Naive thymus-derived CD4-positive, alpha-beta T cell (primary cell): ENCODE measurements at regions not wholly inside any gene's neighbourhood (a gene's known extent, or its start where the extent isn't known, plus 50 kb on each side); places are given as distances from the start of the nearest gene placed in this dataset.

ENCODE experiments used
- ATAC-seq: fragments of 150-1000 bp; cut with Tn5 transposase; 2 replicates; pipeline ENCODE4 v1.10.0; 2021; ENCODE audit warnings: mild to moderate bottlenecking, moderate library complexity
- CTCF ChIA-PET: fragments of 350-600 bp; sonication (Branson Sonifier 250); formaldehyde crosslinking; loops from one replicate; lab custom pipeline; 2021; ENCODE audit warnings: antibody characterized with exemption; lab: Charles Lee
- POLR2A ChIA-PET: fragments of 350-600 bp; sonication (Branson Sonifier 250); formaldehyde crosslinking; loops from one replicate; lab custom pipeline; 2021; ENCODE audit warnings: antibody characterized with exemption, inconsistent platforms; lab: Charles Lee
- DNase-seq, 9 donors: peaks; one replicate each; pipeline versions ENCODE4 v3.0.0 to v3.0.0-alpha.2; 2020 to 2022; ENCODE audit warnings: mixed read lengths in 1 of 9
- H3K27ac ChIP-seq: one replicate; pipeline ENCODE4 v1.7.0; 2013; ENCODE audit warnings: mild to moderate bottlenecking, low read depth, low read length, moderate library complexity
- H3K27me3 ChIP-seq, 2 donors: one replicate each; pipeline ENCODE4 v1.7.0; 2013; ENCODE audit warnings: low read length in 2 of 2, mild to moderate bottlenecking in 2 of 2, moderate library complexity in 2 of 2; ENCODE audit not compliant: control insufficient read depth in 2 of 2, insufficient read depth in 2 of 2
- H3K36me3 ChIP-seq, 3 experiments: 1 replicate in 2 of 3; 2 replicates in 1 of 3; pipeline ENCODE4 v1.7.0; 2013; ENCODE audit warnings: low read length in 3 of 3, mild to moderate bottlenecking in 3 of 3, moderate library complexity in 1 of 3; ENCODE audit not compliant: insufficient read depth in 3 of 3, control insufficient read depth in 2 of 3
- H3K4me1 ChIP-seq, 2 donors: one replicate each; pipeline ENCODE4 v1.7.0; 2013; ENCODE audit warnings: low read length in 2 of 2, mild to moderate bottlenecking in 2 of 2, moderate library complexity in 1 of 2; ENCODE audit not compliant: control insufficient read depth in 2 of 2, insufficient read depth in 2 of 2
- H3K4me3 ChIP-seq: 2 replicates; pipeline ENCODE4 v1.7.0; 2013; ENCODE audit warnings: mild to moderate bottlenecking, low read length
- H3K9me3 ChIP-seq, 3 experiments: 1 replicate in 2 of 3; 2 replicates in 1 of 3; pipeline ENCODE4 v1.7.0; 2013; ENCODE audit warnings: low read length in 3 of 3; ENCODE audit not compliant: control insufficient read depth in 2 of 3
- H3K27ac Mint-ChIP-seq, 9 donors: one replicate each; pipeline ENCODE4 v1.8.0; 2020 to 2022; ENCODE audit warnings: mixed read lengths in 9 of 9, mild to moderate bottlenecking in 8 of 9, moderate library complexity in 5 of 9, inconsistent platforms in 2 of 9
- H3K27me3 Mint-ChIP-seq, 5 donors: one replicate each; pipeline ENCODE4 v1.8.0; 2021 to 2022; ENCODE audit warnings: mixed read lengths in 5 of 5, mild to moderate bottlenecking in 1 of 5
- H3K36me3 Mint-ChIP-seq, 5 donors: one replicate each; pipeline ENCODE4 v1.8.0; 2020 to 2022; ENCODE audit warnings: mixed read lengths in 5 of 5, mild to moderate bottlenecking in 3 of 5, inconsistent platforms in 1 of 5
- H3K4me1 Mint-ChIP-seq, 7 donors: one replicate each; pipeline ENCODE4 v1.8.0; 2020 to 2022; ENCODE audit warnings: mixed read lengths in 7 of 7, mild to moderate bottlenecking in 3 of 7, inconsistent platforms in 1 of 7
- H3K4me3 Mint-ChIP-seq, 10 donors: one replicate each; pipeline ENCODE4 v1.8.0; 2020 to 2022; ENCODE audit warnings: mild to moderate bottlenecking in 10 of 10, mixed read lengths in 10 of 10, moderate library complexity in 6 of 10, inconsistent platforms in 2 of 10
- H3K9me3 Mint-ChIP-seq, 11 donors: one replicate each; pipeline ENCODE4 v1.8.0; 2020 to 2022; ENCODE audit warnings: mixed read lengths in 11 of 11, mild to moderate bottlenecking in 4 of 11, inconsistent platforms in 1 of 11, moderate library complexity in 1 of 11
- intact Hi-C, 2 donors: fragments of 100-400 bp; cut with micrococcal nuclease; formaldehyde crosslinking; loops; one replicate each; pipeline ENCODE4 v1.15.1; 2023

GRCh38 chr5:96081276-96081858 is 119.7 kb upstream of the ELL2 start:
- peaks cover 0 to 30% (median 23%) of the 10 kb centered on the region in 5 donors for H3K27me3 Mint-ChIP-seq
- peaks cover 0 to 23% (median 0%) of the 10 kb centered on the region in 7 donors for H3K4me1 Mint-ChIP-seq
- H3K36me3 Mint-ChIP-seq = peaks cover 0 to 2% (median 0%) of the 10 kb centered on the region in 5 donors
- H3K27ac ChIP-seq = no peak overlapping the region
- intact Hi-C loops = no loop called here
- ChIA-PET CTCF (no interaction called here), POLR2A (no interaction called here)
- H3K27ac Mint-ChIP-seq = no peak overlapping the region
- no peak overlapping the region for H3K4me3 ChIP-seq
- H3K9me3 ChIP-seq = no peaks in the 10 kb centered on the region
- H3K4me1 ChIP-seq = no peaks in the 10 kb centered on the region
- H3K36me3 ChIP-seq = no peaks in the 10 kb centered on the region
- no peak overlapping the region for H3K4me3 Mint-ChIP-seq
- peaks cover 0 to 2% (median 0%) of the 10 kb centered on the region in 11 donors for H3K9me3 Mint-ChIP-seq
- ATAC-seq (no peak), DNase-seq (no peak)
- H3K27me3 ChIP-seq = no peaks in the 10 kb centered on the region

- H3K4me1 ChIP-seq = no peaks in the 10 kb centered on the region
- Mint-ChIP-seq H3K27ac (no peak overlapping the region), H3K27me3 (peaks cover 0 to 30% (median 23%) of the 10 kb centered on the region in 5 donors), H3K4me3 (no peak overlapping the region), H3K9me3 (peaks cover 0 to 2% (median 0%) of the 10 kb centered on the region in 11 donors), H3K4me1 (peaks cover 0 to 23% (median 0%) of the 10 kb centered on the region in 7 donors), H3K36me3 (peaks cover 0 to 2% (median 0%) of the 10 kb centered on the region in 5 donors)
- POLR2A ChIA-PET = no interaction called here
- intact Hi-C loops = no loop called here
- no peaks in the 10 kb centered on the region for H3K27me3 ChIP-seq
- no peak overlapping the region for H3K27ac ChIP-seq
- H3K36me3 ChIP-seq = no peaks in the 10 kb centered on the region
- ATAC-seq (peak; percentile 37), DNase-seq (no peak)
- CTCF ChIA-PET = no interaction called here
- H3K9me3 ChIP-seq = no peaks in the 10 kb centered on the region
- H3K4me3 ChIP-seq = no peak overlapping the region
Measured at GRCh38 chr5:96080557-96080956, 118.9 kb upstream of the ELL2 start.

GRCh38 chr5:96079962-96080361 is 118.3 kb upstream of the ELL2 start:
- POLR2A ChIA-PET = no interaction called here
- DNase-seq = no peak
- intact Hi-C loops = no loop called here

GRCh38 chr5:96079075-96079474 is 117.4 kb upstream of the ELL2 start:
- no peak for DNase-seq
- peaks cover 0 to 2% (median 0%) of the 10 kb centered on the region in 11 donors for H3K9me3 Mint-ChIP-seq
- H3K27me3 Mint-ChIP-seq = peaks cover 0 to 23% (median 18%) of the 10 kb centered on the region in 5 donors
- Histone ChIP-seq H3K36me3 (no peaks in the 10 kb centered on the region), H3K4me3 (no peak overlapping the region), H3K27ac (no peak overlapping the region), H3K27me3 (no peaks in the 10 kb centered on the region), H3K9me3 (no peaks in the 10 kb centered on the region), H3K4me1 (no peaks in the 10 kb centered on the region)
- POLR2A ChIA-PET = interaction anchor here (0.7 kb wide), 1 partner anchor 429 kb away, joined by 6 read pairs; no protein-coding TSS in a partner anchor
- H3K27ac Mint-ChIP-seq = no peak overlapping the region
- no peak overlapping the region for H3K4me3 Mint-ChIP-seq
- intact Hi-C loops = no loop called here
- CTCF ChIA-PET = interaction anchor here (0.7 kb wide), 1 partner anchor 1294 kb away, joined by 3 read pairs; no protein-coding TSS in a partner anchor
- H3K4me1 Mint-ChIP-seq = peaks cover 0 to 23% (median 0%) of the 10 kb centered on the region in 7 donors
- ATAC-seq = no peak
- peaks cover 0 to 2% (median 0%) of the 10 kb centered on the region in 5 donors for H3K36me3 Mint-ChIP-seq

More at GRCh38 chr5:96079962-96080361, 118.3 kb upstream of the ELL2 start:
- Mint-ChIP-seq H3K9me3 (peaks cover 0 to 2% (median 0%) of the 10 kb centered on the region in 11 donors), H3K4me1 (peaks cover 0 to 23% (median 0%) of the 10 kb centered on the region in 7 donors), H3K27ac (no peak overlapping the region), H3K36me3 (peaks cover 0 to 2% (median 0%) of the 10 kb centered on the region in 5 donors), H3K27me3 (peaks cover 0 to 30% (median 23%) of the 10 kb centered on the region in 5 donors), H3K4me3 (no peak overlapping the region)
- Histone ChIP-seq H3K4me1 (no peaks in the 10 kb centered on the region), H3K27me3 (no peaks in the 10 kb centered on the region), H3K9me3 (no peaks in the 10 kb centered on the region), H3K27ac (no peak overlapping the region), H3K4me3 (no peak overlapping the region), H3K36me3 (no peaks in the 10 kb centered on the region)
- CTCF ChIA-PET = no interaction called here
- no peak for ATAC-seq

- no peak overlapping the region for H3K27ac Mint-ChIP-seq
- peaks cover 0 to 2% (median 0%) of the 10 kb centered on the region in 5 donors for H3K36me3 Mint-ChIP-seq
- ATAC-seq = no peak
- ChIA-PET CTCF (no interaction called here), POLR2A (no interaction called here)
- intact Hi-C loops = no loop called here
- Histone ChIP-seq H3K27ac (no peak overlapping the region), H3K4me3 (no peak overlapping the region), H3K27me3 (no peaks in the 10 kb centered on the region), H3K9me3 (no peaks in the 10 kb centered on the region), H3K36me3 (no peaks in the 10 kb centered on the region), H3K4me1 (no peaks in the 10 kb centered on the region)
- peaks cover 0 to 11% (median 10%) of the 10 kb centered on the region in 5 donors for H3K27me3 Mint-ChIP-seq
- peaks cover 0 to 15% (median 0%) of the 10 kb centered on the region in 7 donors for H3K4me1 Mint-ChIP-seq
- H3K4me3 Mint-ChIP-seq = no peak overlapping the region
- H3K9me3 Mint-ChIP-seq = peaks cover 0 to 2% (median 0%) of the 10 kb centered on the region in 11 donors
- no peak for DNase-seq
Measured at GRCh38 chr5:96076451-96076850, 114.8 kb upstream of the ELL2 start.

GRCh38 chr5:96075579-96076289 is 114.1 kb upstream of the ELL2 start:
- no peaks in the 10 kb centered on the region for H3K36me3 ChIP-seq
- Mint-ChIP-seq H3K27me3 (peaks cover 0 to 6% (median 4%) of the 10 kb centered on the region in 5 donors), H3K36me3 (peaks cover 0 to 2% (median 0%) of the 10 kb centered on the region in 5 donors), H3K4me3 (no peak overlapping the region), H3K4me1 (peaks cover 0 to 14% (median 0%) of the 10 kb centered on the region in 7 donors), H3K9me3 (no peaks in the 10 kb centered on the region), H3K27ac (no peak overlapping the region)
- H3K27ac ChIP-seq = no peak overlapping the region
- no peaks in the 10 kb centered on the region for H3K27me3 ChIP-seq
- no peaks in the 10 kb centered on the region for H3K4me1 ChIP-seq
- ChIA-PET CTCF (no interaction called here), POLR2A (interaction anchor here (0.6 kb wide), 1 partner anchor 25 kb away, joined by 4 read pairs; no protein-coding TSS in a partner anchor)
- H3K4me3 ChIP-seq = no peak overlapping the region
- DNase-seq (no peak), ATAC-seq (no peak)
- intact Hi-C loops = no loop called here
- no peaks in the 10 kb centered on the region for H3K9me3 ChIP-seq
